ENCODE measurements at regions not wholly inside any gene's neighbourhood (a gene's known extent, or its start where the extent isn't known, plus 50 kb on each side); places are given as distances from the start of the nearest gene placed in this dataset.
"Not testable (repeated sequence)": the region's sequence is repeated elsewhere in the genome, so short reads cannot be mapped to it uniquely, and the experiment has no call there.

DNA sequence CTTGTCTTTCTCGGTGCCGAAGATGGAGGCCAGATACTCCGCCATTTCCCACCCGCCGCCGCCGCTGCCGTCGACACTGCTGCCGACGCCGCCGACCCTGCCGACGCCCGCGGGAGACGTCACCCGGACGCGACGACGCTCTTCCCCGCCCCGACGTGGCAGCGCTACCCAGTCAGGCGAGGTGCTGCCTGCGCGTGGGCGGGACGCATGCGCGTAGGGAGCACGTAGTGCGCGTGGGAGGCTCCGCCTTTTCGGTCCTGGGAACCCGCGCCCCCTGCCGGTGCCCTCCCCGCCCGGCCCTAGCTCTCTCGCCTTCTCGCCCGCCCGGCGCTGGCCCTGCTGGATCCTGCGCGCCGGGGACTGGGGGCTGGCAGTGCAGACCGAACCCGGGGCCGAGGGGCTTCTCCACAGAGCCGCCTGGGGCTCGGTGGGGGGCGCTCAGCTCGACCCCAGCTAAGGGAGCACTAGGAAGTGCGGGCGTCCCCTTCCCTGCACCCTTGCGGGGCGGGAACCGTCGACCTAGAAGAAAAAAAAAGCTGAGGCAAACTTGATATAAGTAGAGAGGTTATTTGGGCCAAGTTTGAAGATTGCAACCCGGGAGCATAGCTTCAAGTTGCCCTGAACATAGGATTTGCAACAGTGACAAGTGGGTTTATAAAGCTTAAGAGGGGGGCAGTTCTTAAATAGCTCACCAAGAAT is 4022.1 kb upstream of the TPTE start:
- H3K4me3 ChIP-seq (ENCODE audit: low read length); H3K9me3 ChIP-seq (ENCODE audit: low read length); H3K36me3 ChIP-seq (ENCODE audit: insufficient read depth, low read length); H3K4me1 ChIP-seq (ENCODE audit: insufficient read depth, low read length); H3K27me3 ChIP-seq (ENCODE audit: insufficient read depth, low read length); H2AFZ ChIP-seq (ENCODE audit: low read depth, low read length): not testable (repeated sequence)

DNA sequence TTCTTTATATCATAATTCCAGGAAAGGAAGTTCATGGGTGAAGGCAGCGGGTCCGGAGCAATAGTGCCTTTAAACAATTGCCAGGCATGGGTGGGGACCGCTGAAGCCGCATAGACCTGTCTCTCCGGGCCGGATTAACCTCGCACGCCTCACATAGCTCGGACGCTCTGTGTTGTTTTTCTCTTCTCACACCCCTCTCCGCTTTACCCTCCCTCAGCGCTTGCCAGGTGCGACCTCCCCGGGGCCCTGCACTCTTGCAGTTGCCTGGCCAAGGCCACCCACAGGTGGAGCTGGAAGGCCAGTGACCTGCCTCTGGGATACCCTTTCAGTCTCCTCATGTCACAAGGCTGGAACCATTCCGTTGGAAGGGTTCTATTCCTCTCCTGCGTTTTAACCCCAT is 4021.5 kb upstream of the TPTE start:
- H2AFZ ChIP-seq (ENCODE audit: low read depth, low read length); H3K4me3 ChIP-seq (ENCODE audit: low read length); H3K27me3 ChIP-seq (ENCODE audit: insufficient read depth, low read length); H3K36me3 ChIP-seq (ENCODE audit: insufficient read depth, low read length); H3K9me3 ChIP-seq (ENCODE audit: low read length); H3K4me1 ChIP-seq (ENCODE audit: insufficient read depth, low read length): not testable (repeated sequence)

DNA sequence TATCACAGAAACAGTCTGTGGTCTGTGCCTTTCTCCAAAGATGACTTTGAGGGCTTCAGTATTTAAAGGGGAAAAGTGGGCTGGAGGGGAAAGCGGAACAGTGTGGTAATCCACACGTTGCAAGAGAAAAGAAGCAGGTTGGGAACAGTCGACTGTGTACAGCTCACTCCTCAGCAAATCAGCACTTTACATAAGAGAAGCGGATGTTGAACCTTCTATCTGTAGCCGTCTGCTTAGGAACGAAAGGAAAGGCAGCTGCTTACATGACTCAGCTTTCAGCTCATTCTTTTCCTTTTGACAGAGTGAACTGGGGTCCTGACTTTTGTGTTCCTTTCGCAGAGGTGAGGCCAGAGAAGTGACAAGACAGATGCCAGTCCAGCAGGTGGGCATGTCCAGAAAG is 4020.7 kb upstream of the TPTE start:
- H2AFZ ChIP-seq (ENCODE audit: low read depth, low read length); H3K4me3 ChIP-seq (ENCODE audit: low read length); H3K9me3 ChIP-seq (ENCODE audit: low read length); H3K4me1 ChIP-seq (ENCODE audit: insufficient read depth, low read length); H3K27me3 ChIP-seq (ENCODE audit: insufficient read depth, low read length); H3K36me3 ChIP-seq (ENCODE audit: insufficient read depth, low read length): not testable (repeated sequence)

DNA sequence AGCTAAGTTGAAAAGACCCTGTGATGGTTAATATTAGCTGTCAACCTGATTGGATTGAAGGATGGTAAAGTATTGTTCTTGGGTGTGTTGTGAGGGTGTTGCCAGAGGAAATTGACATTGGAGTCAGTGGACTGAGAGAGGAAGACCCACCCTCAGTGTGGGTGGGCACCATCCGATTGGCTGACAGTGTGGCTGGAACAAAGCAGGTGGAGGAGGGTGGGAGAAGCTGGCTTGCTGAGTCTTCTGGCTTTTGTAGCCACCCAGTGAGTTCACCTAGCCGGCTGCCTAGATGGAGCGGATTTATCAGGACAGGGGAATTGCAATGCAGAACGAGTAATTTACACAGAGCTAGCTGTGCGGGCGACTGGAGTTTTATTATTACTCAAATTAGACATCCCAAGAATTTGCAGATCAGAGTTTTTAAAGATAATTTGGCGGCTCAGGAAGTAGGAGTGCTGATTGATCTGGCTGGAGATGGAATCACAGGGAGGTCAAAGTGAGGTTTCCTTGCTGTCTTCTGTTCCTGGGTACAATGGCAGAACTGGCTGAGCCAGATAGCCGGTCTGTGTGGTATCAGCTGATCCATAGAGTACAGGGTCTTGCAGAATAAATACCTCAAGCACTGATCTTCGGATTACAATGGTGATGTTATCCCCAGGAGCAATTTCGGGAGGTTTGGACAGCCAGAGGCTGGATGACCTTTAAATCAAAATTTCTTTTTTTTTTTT is 4015.1 kb upstream of the TPTE start:
- H2AFZ ChIP-seq (ENCODE audit: low read depth, low read length); H3K36me3 ChIP-seq (ENCODE audit: insufficient read depth, low read length); H3K4me3 ChIP-seq (ENCODE audit: low read length); H3K4me1 ChIP-seq (ENCODE audit: insufficient read depth, low read length); H3K27me3 ChIP-seq (ENCODE audit: insufficient read depth, low read length); H3K9me3 ChIP-seq (ENCODE audit: low read length): not testable (repeated sequence)

DNA sequence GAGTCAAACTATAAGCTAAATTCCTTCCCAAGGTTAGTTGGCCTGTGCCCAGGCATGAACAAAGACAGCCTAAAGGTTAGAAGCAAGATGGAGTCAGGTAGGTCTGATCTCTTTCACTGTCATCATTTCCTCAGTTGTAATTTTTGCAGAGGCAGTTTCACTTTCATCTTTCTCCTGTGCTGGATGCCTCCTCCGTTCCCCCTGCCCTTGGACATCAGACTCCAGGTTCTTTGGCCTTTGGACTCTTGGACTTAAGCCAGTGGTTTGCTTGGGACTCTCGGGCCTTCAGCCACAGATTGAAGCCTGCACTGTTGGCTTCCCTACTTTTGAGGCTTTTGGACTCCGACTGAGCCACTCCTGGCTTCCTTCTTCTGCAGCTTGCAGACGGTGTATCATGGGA is 4013.8 kb upstream of the TPTE start:
- not testable (repeated sequence) for H3K27me3 ChIP-seq (ENCODE audit: insufficient read depth, low read length); H3K4me3 ChIP-seq (ENCODE audit: low read length); H3K9me3 ChIP-seq (ENCODE audit: low read length); H2AFZ ChIP-seq (ENCODE audit: low read depth, low read length); H3K4me1 ChIP-seq (ENCODE audit: insufficient read depth, low read length); H3K36me3 ChIP-seq (ENCODE audit: insufficient read depth, low read length)

DNA sequence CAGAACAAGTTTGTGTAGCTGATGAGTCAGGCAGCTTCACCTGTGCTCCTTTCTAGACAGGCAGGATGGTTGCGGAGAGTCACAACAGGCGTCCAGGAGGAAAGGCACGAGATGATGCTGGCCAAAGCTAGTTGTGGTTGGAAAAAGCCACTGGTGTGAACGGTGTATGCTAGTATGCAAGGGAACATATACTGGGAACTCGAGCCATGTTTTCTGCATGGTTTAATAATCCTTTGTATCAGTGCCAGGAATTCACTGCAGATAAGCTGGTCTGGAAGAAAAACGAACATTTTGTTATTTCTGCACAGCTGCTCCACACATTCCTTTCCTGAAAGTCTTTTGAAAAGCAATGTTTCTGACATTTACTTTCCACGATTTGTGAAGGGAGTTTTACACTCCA is 3999.6 kb upstream of the TPTE start:
- H3K9me3 ChIP-seq (ENCODE audit: low read length); H3K36me3 ChIP-seq (ENCODE audit: insufficient read depth, low read length); H3K4me3 ChIP-seq (ENCODE audit: low read length); H3K4me1 ChIP-seq (ENCODE audit: insufficient read depth, low read length); H2AFZ ChIP-seq (ENCODE audit: low read depth, low read length); H3K27me3 ChIP-seq (ENCODE audit: insufficient read depth, low read length): not testable (repeated sequence)

DNA sequence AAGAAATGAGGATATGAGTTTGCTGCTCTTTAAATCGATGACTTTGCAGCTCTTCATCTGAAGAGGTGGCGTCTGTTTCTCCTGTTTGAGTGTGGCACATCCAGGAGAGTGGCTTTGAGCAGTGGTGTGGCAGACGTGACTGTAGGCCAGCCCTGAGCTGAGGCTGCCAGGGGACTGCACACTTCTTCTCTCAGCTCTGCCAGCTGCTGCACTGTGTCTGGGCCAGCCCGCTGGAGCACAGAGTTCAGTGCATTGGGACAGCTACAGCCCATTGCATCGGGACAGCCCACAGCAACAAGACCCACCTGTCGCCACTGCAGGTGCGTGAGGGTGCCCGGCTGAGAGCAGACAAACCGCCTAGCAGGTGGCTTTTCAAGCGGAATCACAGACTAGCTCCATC is 3995.2 kb upstream of the TPTE start:
- not testable (repeated sequence) for H3K9me3 ChIP-seq (ENCODE audit: low read length); H2AFZ ChIP-seq (ENCODE audit: low read depth, low read length); H3K36me3 ChIP-seq (ENCODE audit: insufficient read depth, low read length); H3K4me3 ChIP-seq (ENCODE audit: low read length); H3K27me3 ChIP-seq (ENCODE audit: insufficient read depth, low read length); H3K4me1 ChIP-seq (ENCODE audit: insufficient read depth, low read length)

DNA sequence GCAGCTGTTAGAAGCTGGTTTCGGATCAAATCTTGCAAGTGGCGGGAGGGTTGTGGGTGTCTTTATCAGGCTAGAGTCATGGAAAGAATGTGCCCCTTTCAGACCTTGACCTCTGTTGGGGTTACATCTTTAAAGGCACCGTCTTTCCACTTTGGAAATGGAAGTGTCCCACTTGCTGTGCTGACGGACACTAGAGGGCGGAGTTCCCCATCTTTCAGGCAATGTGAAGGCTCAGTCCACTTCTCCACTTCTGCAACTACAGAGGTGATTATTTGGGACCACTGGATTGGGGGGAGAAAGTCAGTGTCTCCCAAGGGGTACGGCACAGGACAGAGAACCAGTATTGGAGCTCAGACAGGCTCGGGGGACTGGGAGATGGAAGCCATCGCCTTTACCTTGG is 3990.7 kb upstream of the TPTE start:
- H3K36me3 ChIP-seq (ENCODE audit: insufficient read depth, low read length); H3K4me3 ChIP-seq (ENCODE audit: low read length); H3K9me3 ChIP-seq (ENCODE audit: low read length); H2AFZ ChIP-seq (ENCODE audit: low read depth, low read length); H3K27me3 ChIP-seq (ENCODE audit: insufficient read depth, low read length); H3K4me1 ChIP-seq (ENCODE audit: insufficient read depth, low read length): not testable (repeated sequence)

DNA sequence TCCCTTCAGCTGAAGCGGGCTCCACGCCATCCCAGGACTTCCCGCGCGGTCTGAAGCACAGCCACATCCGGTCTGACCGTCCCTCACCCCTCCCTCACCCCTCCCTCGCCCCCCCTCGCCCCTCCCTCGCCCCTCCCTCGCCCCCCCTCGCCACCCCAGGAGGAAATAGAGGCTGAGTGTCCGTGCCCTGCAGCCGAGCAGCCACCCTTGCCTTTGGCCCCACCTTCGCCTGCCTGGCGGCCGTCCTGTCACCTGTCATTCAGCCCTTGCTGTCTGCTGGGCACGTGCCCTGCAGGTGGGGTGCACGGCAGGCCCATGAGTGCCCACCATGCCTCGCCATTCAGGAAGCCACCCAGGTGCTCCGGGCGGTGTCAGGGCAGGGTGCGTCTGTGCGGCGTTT is 3988.1 kb upstream of the TPTE start:
- H3K4me1 ChIP-seq (ENCODE audit: insufficient read depth, low read length); H2AFZ ChIP-seq (ENCODE audit: low read depth, low read length); H3K9me3 ChIP-seq (ENCODE audit: low read length); H3K36me3 ChIP-seq (ENCODE audit: insufficient read depth, low read length); H3K4me3 ChIP-seq (ENCODE audit: low read length); H3K27me3 ChIP-seq (ENCODE audit: insufficient read depth, low read length): not testable (repeated sequence)

DNA sequence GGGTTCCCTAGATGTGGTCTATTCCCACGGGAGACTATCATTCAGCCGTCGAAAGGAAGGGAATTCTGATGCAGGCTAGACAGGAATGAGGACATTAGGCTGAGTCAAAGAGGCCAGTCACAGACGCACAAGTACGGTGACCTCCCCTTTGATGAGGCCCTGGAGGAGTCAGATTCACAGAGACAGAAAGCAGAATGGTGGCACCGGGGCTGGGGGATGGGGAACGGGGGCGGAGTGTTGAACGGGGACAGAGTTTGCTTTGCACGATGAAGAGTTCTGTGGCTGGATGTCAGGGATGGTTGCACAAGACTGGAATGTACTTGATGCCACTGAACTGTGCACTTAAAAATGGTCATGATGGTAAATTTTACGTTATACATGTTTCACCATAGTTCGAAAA is 3983.1 kb upstream of the TPTE start:
- not testable (repeated sequence) for H2AFZ ChIP-seq (ENCODE audit: low read depth, low read length); H3K4me3 ChIP-seq (ENCODE audit: low read length); H3K4me1 ChIP-seq (ENCODE audit: insufficient read depth, low read length); H3K27me3 ChIP-seq (ENCODE audit: insufficient read depth, low read length); H3K9me3 ChIP-seq (ENCODE audit: low read length); H3K36me3 ChIP-seq (ENCODE audit: insufficient read depth, low read length)

DNA sequence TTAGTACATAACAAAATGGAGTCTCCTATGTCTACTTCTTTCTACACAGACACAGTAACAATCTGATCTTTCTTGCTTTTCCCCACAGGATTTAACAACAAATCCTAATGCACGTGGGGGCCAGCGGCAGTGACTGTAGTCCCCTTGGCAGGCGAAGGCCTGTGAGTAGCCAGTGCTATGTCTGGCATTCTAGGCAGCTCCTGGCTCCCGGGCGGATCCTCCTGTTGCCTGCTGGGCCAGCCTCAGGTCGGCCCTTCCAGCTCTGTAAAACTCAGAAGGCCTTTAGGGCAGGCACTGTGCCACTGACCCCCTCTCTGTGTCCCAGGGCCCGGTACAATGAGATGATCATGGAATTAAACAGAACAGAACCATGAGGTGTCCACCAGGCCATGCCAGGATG is 3981.7 kb upstream of the TPTE start:
- not testable (repeated sequence) for H3K4me3 ChIP-seq (ENCODE audit: low read length); H3K27me3 ChIP-seq (ENCODE audit: insufficient read depth, low read length); H3K9me3 ChIP-seq (ENCODE audit: low read length); H3K36me3 ChIP-seq (ENCODE audit: insufficient read depth, low read length); H2AFZ ChIP-seq (ENCODE audit: low read depth, low read length); H3K4me1 ChIP-seq (ENCODE audit: insufficient read depth, low read length)

DNA sequence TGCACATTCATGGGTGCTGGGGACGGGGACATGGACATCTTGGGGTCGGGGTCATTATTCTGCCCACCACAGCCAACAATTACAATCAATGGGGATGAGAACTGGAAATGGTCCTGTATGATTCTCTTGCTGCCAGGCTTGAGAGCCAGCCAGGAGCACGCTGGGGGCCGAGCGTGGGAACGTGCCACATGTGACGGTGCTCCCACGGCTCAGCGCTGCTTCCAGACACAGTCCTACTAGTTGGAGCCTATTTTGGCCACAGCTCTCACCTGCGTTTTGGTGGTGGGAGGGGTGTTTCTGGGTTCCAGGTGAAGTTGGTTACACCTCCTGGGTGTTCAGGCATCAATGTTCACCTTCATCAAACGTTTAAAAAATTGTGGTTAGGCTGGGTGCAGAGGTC is 3980.3 kb upstream of the TPTE start:
- H3K27me3 ChIP-seq (ENCODE audit: insufficient read depth, low read length); H3K4me3 ChIP-seq (ENCODE audit: low read length); H3K9me3 ChIP-seq (ENCODE audit: low read length); H2AFZ ChIP-seq (ENCODE audit: low read depth, low read length); H3K4me1 ChIP-seq (ENCODE audit: insufficient read depth, low read length); H3K36me3 ChIP-seq (ENCODE audit: insufficient read depth, low read length): not testable (repeated sequence)

DNA sequence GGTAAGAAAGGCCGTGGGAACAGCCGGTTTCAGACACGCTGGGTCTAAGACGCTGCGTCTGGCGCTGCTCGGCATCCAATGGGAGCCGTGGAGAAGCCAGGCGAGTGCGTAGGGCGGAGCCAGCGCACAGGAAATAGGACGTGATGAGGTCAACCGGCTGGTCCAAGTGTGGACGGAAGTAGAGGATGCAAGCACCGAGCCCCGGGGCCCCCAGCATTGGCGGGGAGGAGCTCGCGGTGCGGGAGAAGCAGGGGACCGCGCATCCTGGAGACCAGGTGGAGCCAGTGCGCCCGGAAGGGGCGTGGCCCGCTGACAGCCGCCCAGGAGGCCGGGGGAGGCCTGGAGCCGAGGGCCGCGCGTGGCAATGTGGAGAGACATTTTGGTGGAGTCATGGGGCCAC is 3976.1 kb upstream of the TPTE start:
- not testable (repeated sequence) for H3K4me3 ChIP-seq (ENCODE audit: low read length); H3K4me1 ChIP-seq (ENCODE audit: insufficient read depth, low read length); H2AFZ ChIP-seq (ENCODE audit: low read depth, low read length); H3K27me3 ChIP-seq (ENCODE audit: insufficient read depth, low read length); H3K36me3 ChIP-seq (ENCODE audit: insufficient read depth, low read length); H3K9me3 ChIP-seq (ENCODE audit: low read length)

DNA sequence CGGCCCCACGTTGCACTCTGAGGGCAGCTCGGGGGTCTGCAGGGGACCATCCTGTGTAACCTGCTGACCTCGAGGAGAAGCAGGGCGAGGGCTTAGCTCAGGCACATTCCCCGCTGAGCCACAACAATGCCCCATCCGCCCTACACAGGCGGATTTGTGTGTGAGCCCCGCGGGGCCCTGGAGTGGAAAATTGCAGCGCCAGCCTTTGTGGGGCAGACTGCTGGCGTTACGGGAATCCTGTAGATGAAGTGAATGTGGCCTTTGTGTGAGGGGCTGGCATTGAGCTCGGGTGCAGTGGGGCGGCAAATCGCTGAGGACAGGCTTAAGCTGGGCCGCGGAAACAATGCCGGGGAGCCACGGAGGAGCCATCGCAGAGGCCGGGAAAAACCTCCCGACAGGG is 3970.3 kb upstream of the TPTE start:
- H2AFZ ChIP-seq (ENCODE audit: low read depth, low read length); H3K4me1 ChIP-seq (ENCODE audit: insufficient read depth, low read length); H3K36me3 ChIP-seq (ENCODE audit: insufficient read depth, low read length); H3K27me3 ChIP-seq (ENCODE audit: insufficient read depth, low read length); H3K9me3 ChIP-seq (ENCODE audit: low read length); H3K4me3 ChIP-seq (ENCODE audit: low read length): not testable (repeated sequence)
